ENCODE measurements at regions not wholly inside any gene's neighbourhood (a gene's known extent, or its start where the extent isn't known, plus 50 kb on each side); places are given as distances from the start of the nearest gene placed in this dataset.

- no peak for ATAC-seq
These were observed 277.6 kb downstream of the BCOR start for GRCh38 chrX:39819921-39820849.

DNA sequence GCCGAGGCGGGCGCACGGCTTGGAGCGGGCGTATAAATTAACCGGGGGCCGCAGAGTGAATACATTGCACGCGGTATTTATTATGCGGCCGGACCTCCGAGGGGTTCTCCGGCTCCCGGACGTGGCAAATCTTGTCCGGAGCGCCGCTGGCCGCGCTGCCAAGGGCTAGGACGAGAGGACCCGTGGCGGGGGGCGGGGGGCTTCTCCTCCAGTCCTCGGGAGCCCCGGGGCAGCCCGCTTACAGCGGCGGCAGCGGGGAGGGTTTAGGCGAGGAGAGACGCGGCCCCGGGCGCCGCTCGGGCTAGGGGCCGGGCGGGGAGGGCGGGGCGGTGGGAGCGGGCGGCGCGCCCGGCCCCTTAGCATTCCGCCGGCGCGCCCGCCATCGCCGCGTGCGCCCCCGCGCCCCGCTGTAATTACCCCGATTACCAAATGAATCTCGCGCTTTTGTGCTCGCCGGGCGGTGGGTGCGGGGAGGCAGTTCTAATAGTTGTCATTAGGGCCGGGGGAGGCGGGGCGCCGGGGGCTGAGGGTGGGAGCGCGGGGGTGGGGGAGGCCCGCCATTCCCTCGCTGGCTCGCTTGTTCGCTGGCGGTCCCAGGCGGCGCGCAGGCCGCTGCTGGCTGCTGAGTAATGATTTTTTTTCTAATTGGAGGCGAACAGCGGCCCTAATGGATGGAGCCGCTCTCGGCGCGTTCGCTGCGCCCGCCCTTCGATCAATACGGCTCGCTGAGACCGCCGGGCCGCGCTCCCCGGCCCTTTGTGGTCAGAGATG, 276.6 kb downstream of the BCOR start:
- no peak for ATAC-seq

GRCh38 chrX:39821709-39822095, 276.1 kb downstream of the BCOR start:
- peak; percentile 6 for ATAC-seq

DNA sequence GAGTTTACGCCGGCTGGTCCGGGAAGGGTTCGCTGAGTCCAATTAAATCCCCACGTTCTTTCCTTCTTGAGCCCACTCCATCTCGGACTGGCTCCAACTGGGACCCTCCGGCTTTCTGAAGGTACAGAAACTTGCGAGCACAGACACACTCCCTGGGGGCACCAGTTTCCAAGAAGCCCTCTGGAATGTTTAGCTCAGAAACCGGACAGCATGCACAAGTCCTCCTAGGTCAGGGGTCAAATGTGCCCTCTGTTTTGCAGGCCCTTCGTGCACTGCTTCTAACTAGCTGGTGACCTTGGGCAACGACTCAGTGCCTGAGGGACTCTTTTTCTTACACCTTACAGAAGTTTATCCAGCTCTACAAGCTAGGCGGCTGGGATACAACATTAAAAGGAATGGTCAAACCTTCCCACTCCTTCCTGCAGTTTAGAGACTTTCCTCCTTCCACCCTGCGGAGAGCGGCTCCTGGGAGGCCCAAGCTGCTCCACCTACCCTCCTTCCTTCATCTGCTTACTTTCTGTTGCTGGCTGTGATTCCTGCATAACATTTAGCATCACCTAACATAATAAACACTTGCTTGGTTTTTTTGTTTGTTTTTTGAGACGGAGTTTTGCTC, 275.5 kb downstream of the BCOR start:
- no peak for ATAC-seq

DNA sequence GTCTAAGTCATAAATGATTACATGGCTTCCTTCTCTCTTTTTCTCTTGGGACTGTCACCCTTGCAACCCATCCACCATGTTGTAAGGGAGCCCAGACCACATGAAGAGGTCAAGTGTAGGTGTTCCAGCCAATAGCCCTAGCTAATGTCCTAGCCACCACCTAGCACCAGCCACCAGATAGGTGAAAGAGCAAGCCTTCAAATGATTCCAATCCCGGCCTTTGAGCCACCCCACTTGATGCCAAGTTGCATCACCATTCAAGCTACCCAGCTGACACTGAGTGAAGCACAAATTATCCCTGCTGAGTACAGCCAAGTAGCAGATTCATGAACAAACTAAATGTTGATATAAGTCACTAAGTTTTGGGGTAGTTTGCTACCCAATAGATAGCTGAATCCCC, 274.3 kb downstream of the BCOR start:
- no peak for ATAC-seq

- ATAC-seq = no peak
These were observed 273.9 kb downstream of the BCOR start for GRCh38 chrX:39823854-39824253.

DNA sequence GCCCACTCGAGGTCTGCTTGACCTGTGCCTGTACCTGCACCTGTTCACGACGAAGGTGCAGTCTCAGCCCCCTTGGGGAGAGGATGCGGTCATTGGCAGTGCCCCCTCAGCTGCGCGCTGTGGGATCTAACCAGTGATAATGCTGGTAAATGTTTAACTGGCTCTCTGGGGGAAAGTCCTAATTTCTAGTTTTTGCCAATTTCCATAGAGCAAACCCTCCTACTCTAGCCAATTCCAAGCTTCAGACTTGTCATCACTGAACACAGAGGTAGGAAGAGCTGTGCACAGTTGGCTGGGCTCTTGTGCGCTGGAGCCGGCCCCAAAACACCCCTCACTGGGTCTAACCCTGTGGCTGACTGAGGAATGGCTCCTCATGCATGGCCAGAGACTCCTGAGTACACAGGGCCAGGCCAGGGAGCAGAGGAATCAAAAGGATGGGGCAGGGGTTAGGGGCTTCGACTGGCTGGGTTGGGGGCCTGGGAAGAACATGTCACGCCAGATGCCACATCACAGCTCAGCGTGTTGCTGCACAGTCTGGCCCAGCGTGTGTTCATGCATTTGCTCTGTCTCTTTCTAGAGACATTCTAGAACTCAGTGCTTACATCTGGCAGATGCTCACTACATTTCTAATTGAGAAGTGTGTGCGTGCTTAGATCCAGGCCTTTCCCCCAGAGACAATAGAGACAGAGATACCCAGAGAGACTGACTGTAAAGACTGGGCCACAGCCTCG, 270.8 kb downstream of the BCOR start:
- no peak for ATAC-seq

- peak; percentile 40 for ATAC-seq
These were observed 269.8 kb downstream of the BCOR start for GRCh38 chrX:39827951-39828350.

DNA sequence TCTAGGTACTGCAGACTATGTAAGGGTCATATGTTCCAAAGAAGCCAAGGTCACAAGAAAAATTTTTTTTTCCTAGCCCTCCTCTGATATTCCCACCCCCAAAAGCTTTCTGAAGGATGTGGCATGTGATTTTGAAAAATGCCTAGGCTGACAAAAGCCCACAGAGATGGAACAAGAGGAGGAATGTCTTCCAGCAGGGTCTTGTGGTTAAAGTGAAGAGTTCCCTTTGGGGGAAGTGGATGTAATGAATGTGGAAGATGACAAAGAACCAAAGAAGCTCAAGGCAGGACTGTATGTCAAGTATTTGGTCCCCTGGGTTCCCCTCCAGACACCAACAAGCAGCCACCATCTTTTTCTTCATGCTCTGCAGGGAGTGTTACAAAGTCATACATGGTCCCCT, 268.8 kb downstream of the BCOR start:
- no peak for ATAC-seq

DNA sequence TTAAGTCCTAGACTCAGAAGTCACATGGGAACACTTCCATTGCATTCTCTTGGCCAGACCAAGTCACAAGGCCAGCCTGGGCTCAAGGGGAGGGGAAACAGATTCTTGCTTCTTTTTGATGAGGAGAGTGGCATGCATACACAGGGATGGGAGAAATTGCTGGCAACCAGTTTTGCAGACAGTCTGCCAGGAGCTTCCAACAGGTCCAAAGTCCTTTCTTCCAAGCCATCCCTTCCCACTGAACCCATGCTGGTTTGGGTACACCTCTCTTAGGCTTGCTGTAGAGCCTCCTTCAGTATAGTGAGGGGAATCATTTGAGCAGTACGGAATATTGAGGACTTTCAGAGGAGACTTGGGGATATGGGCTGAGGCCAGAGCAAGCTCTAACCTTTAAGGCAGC, 267.8 kb downstream of the BCOR start:
- no peak for ATAC-seq

DNA sequence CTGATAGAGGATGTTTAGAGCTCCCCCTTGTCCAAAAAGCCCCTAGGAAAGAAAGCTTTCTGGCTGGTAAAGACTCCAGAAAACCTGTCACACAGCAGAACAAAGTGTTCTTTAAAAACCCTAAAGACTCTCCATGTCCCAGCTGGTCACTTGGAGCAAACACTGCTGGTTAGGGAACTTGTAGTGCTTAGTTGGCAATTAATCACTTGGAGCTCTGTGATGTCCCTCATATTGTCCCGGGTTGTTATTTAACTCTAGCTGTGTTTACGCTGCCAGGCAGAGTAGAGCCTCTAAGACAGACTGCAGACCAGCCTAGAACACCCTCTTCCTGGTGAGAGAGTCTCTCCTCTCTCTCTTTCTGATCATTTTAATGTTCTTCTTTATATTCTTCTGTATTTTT, 267.3 kb downstream of the BCOR start:
- ATAC-seq = no peak

DNA sequence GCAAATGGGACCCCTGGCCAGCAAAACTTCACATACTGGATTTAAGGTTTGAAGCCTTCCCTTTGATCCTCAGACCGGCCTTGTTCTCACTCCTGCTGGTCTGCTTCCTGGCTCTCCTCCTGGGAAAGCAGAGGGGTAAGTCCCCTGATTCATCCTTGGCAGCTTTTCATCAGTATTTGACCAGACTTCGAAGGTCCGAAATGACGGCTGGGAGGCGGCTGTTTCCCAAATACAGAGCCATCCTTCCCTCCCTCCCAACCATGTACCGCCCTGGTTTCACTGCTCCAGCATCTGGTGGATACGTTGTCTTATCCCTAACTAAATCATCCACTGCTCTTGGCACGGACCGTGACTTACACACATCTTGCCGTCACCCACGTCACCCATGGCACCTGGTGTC, 265.5 kb downstream of the BCOR start:
- ATAC-seq = no peak

DNA sequence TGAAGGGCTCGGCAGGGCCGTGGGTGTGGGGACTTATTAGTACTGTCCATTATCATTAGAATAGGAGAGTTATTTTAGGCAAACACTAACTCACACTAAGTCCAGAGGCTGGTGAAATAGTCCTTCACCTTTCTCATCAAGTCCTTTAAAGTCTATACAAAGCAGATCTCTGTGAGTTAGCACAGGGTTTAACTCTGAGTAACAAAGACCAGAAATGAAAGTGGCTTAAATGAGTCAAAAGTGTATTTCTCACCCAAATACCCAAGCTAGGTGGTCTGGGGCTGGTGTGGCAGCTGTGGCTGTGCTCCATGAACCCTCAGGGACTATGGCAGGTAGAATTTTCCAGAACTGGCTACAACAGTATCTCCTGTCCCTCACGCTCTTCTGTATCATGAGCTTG, 263.2 kb downstream of the BCOR start:
- ATAC-seq = no peak

- ATAC-seq = no peak
These were observed 262.5 kb downstream of the BCOR start for GRCh38 chrX:39835241-39835640.

GRCh38 chrX:39835776-39836175, 262.0 kb downstream of the BCOR start:
- no peak for ATAC-seq

GRCh38 chrX:39836802-39837420, 260.8 kb downstream of the BCOR start:
- peak; percentile 74 for ATAC-seq

DNA sequence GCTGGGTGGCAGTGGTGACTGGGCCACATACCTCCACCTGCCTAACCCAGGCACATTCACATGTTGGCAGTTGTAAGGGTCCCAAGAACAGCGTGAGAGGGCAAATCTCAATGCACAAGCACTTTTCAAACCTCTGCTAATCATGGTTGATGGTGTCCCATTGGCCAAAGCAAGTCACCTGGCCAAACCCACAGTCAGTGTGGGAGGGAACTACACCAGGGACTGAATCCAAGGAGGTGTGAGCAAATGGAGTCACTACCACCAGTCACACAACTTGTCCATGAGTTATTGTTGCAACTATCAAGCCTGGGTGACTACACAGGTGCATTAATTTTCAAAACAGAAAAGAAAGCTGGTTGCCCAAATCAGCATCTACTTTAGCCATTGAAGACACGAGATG, 260.1 kb downstream of the BCOR start:
- peak; percentile 77 for ATAC-seq

- ATAC-seq = no peak
These were observed 258.4 kb downstream of the BCOR start for GRCh38 chrX:39839371-39839770.

- ATAC-seq = no peak
These were observed 257.6 kb downstream of the BCOR start for GRCh38 chrX:39840133-39840532.

- no peak for ATAC-seq
These were observed 257.1 kb downstream of the BCOR start for GRCh38 chrX:39840581-39841093.

DNA sequence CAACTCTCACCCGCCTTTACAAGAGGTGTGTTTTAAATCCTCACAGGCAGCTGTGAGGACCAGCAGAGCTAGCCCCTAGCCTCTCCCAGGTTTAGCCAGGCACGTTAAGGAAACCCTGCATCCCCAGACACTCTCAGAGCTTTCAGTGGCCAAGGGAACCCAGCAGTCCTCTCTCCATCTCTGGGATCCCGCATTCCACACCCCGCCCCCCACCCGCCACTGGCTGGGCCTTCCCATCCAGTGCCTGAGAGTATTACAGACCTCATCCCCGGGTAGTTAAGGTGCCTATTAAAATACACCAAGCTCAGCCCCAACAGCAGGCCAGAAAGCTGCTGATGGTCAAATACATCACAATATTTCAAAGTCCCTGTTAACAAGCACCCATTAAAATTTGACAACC, 256.2 kb downstream of the BCOR start:
- no peak for ATAC-seq

All from esophagus mucosa (tissue), 1 donor.